ENCODE measurements at regions not wholly inside any gene's neighbourhood (a gene's known extent, or its start where the extent isn't known, plus 50 kb on each side); places are given as distances from the start of the nearest gene placed in this dataset.

- no peak for TF ChIP-seq CTCF (conservative IDR thresholded peaks at IDR 0.05 in 1 of 2, IDR thresholded peaks at IDR 0.05 in 1 of 2; ENCODE audit: extremely low read depth in 1 of 2, insufficient read depth in 1 of 2, low read depth in 1 of 2, low read length in 2 of 2)
- TF ChIP-seq EZH2 (IDR thresholded peaks at IDR 0.05; ENCODE audit: borderline replicate concordance, low read length) = no peak
Observed at GRCh38 chr16:86046026-86046425, 147.1 kb downstream of the IRF8 start.
